Panc1 (cell line): ENCODE measurements at regions not wholly inside any gene's neighbourhood (a gene's known extent, or its start where the extent isn't known, plus 50 kb on each side); places are given as distances from the start of the nearest gene placed in this dataset.

Experiments used
- ATAC-seq: fragments of 200-7000 bp; cut with Tn5 transposase; 2 replicates; pipeline ENCODE4 v1.9.1; 2020; ENCODE audit warnings: mild to moderate bottlenecking, moderate library complexity
- BruUV-seq: library from RNA; stranded (reverse); fragments of 400-500 nt; replicated peaks from 2 replicates; lab custom pipeline; 2021; lab: Mats Ljungman, UMichigan
- CTCF ChIA-PET: fragments of 300-600 bp; sonication (Branson Sonifier 250); formaldehyde crosslinking; loops from one replicate; lab custom pipeline; 2022; ENCODE audit warnings: antibody characterized with exemption; lab: Charles Lee
- POLR2A ChIA-PET: fragments of 300-600 bp; sonication (Branson Sonifier 250); formaldehyde crosslinking; loops from one replicate; lab custom pipeline; 2022; ENCODE audit warnings: antibody characterized with exemption; lab: Charles Lee
- DNase-seq: peaks from one replicate; pipeline ENCODE4 v3.0.0-alpha.2; 2010; ENCODE audit warnings: low read depth, low spot score
- H3K27ac ChIP-seq: 2 replicates; pipeline ENCODE4 v1.5.1; 2011; ENCODE audit warnings: mild to moderate bottlenecking, low read length, inconsistent platforms
- H3K27me3 ChIP-seq: fragments of 200-500 bp; sonication (Bioruptor generic); 2 replicates; pipeline ENCODE4 v1.6.0; 2014; ENCODE audit warnings: low read length, inconsistent platforms; ENCODE audit not compliant: control insufficient read depth, insufficient read depth
- H3K36me3 ChIP-seq: fragments of 200-500 bp; sonication (Bioruptor generic); 2 replicates; pipeline ENCODE4 v1.5.1; 2014; ENCODE audit warnings: inconsistent platforms, mild to moderate bottlenecking, low read length, moderate library complexity; ENCODE audit not compliant: control insufficient read depth, insufficient read depth
- H3K4me1 ChIP-seq: 2 replicates; pipeline ENCODE4 v1.5.1; 2011; ENCODE audit warnings: inconsistent platforms, mild to moderate bottlenecking, low read length, moderate library complexity; ENCODE audit not compliant: control insufficient read depth, insufficient read depth
- H3K4me3 ChIP-seq, 2 experiments: 2 replicates each; pipeline ENCODE4 v1.5.1; 2011 to 2012; ENCODE audit warnings: low read depth in 2 of 2, low read length in 2 of 2, mild to moderate bottlenecking in 2 of 2, inconsistent platforms in 1 of 2, moderate library complexity in 1 of 2
- H3K9me3 ChIP-seq: fragments of 200-500 bp; sonication (Bioruptor generic); 2 replicates; pipeline ENCODE4 v1.5.1; 2014; ENCODE audit warnings: low read depth, mild to moderate bottlenecking, inconsistent platforms, low read length, moderate library complexity; ENCODE audit not compliant: control insufficient read depth, insufficient read depth
- POLR2AphosphoS5 ChIP-seq: IDR thresholded peaks from 2 replicates; pipeline ENCODE4 v1.6.1; 2012; ENCODE audit warnings: mild to moderate bottlenecking, low read depth, low read length, moderate library complexity
- SIN3A ChIP-seq: IDR thresholded peaks from 2 replicates; pipeline ENCODE4 v1.6.1; 2012; ENCODE audit warnings: low read depth, mild to moderate bottlenecking, low read length, moderate library complexity, borderline replicate concordance; ENCODE audit not compliant: insufficient read depth
- TCF7L2 ChIP-seq: IDR thresholded peaks from 2 replicates; pipeline ENCODE4 v1.6.1; 2011; ENCODE audit warnings: mild to moderate bottlenecking, low read depth, low read length, inconsistent platforms
- in situ Hi-C: cut with HindIII; loops from 2 replicates; pipeline ENCODE4 v1.10.0; 2016; ENCODE audit warnings: low sequenced_read_pairs, low pct_unique_long_range_greater_than_20kb
- intact Hi-C: fragments of 100-400 bp; cut with micrococcal nuclease; formaldehyde crosslinking; loops from one replicate; pipeline ENCODE4 v1.10.0; 2022; ENCODE audit not compliant: unreplicated experiment
- TF ChIP-seq, protein P1 (sequence below), 2 experiments: IDR thresholded peaks; 2 replicates each; pipeline ENCODE4 v1.6.1; 2011 to 2012; ENCODE audit warnings: low read depth in 2 of 2, control low read depth in 1 of 2, low read length in 1 of 2, mild to moderate bottlenecking in 1 of 2, moderate library complexity in 1 of 2; ENCODE audit not compliant: insufficient read depth in 1 of 2
- TF ChIP-seq, protein P2 (sequence below): fragments of 450-650 bp; IDR thresholded peaks from 2 replicates; pipeline ENCODE4 v1.5.1; 2017; ENCODE audit warnings: mild to moderate bottlenecking

GRCh38 chr14:71287567-71287966 lies 380.3 kb downstream of the PCNX1 start:
- ChIA-PET POLR2A (no interaction called here), CTCF (no interaction called here)
- Histone ChIP-seq H3K9me3 (no peaks in the 10 kb centered on the region), H3K4me1 (no peaks in the 10 kb centered on the region), H3K4me3 (no peak overlapping the region), H3K27me3 (no peaks in the 10 kb centered on the region), H3K27ac (no peak overlapping the region), H3K36me3 (no peaks in the 10 kb centered on the region)
- BruUV-seq: no TSS peak
- TF ChIP-seq SIN3A (no peak), TCF7L2 (no peak), POLR2AphosphoS5 (no peak)
- TF ChIP-seq, protein P1, sequence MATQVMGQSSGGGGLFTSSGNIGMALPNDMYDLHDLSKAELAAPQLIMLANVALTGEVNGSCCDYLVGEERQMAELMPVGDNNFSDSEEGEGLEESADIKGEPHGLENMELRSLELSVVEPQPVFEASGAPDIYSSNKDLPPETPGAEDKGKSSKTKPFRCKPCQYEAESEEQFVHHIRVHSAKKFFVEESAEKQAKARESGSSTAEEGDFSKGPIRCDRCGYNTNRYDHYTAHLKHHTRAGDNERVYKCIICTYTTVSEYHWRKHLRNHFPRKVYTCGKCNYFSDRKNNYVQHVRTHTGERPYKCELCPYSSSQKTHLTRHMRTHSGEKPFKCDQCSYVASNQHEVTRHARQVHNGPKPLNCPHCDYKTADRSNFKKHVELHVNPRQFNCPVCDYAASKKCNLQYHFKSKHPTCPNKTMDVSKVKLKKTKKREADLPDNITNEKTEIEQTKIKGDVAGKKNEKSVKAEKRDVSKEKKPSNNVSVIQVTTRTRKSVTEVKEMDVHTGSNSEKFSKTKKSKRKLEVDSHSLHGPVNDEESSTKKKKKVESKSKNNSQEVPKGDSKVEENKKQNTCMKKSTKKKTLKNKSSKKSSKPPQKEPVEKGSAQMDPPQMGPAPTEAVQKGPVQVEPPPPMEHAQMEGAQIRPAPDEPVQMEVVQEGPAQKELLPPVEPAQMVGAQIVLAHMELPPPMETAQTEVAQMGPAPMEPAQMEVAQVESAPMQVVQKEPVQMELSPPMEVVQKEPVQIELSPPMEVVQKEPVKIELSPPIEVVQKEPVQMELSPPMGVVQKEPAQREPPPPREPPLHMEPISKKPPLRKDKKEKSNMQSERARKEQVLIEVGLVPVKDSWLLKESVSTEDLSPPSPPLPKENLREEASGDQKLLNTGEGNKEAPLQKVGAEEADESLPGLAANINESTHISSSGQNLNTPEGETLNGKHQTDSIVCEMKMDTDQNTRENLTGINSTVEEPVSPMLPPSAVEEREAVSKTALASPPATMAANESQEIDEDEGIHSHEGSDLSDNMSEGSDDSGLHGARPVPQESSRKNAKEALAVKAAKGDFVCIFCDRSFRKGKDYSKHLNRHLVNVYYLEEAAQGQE (IDR thresholded peaks at IDR 0.05; ENCODE audit: insufficient read depth in 1 of 2, low read depth in 2 of 2, low read length in 1 of 2): no peak
- TF ChIP-seq, protein P2, sequence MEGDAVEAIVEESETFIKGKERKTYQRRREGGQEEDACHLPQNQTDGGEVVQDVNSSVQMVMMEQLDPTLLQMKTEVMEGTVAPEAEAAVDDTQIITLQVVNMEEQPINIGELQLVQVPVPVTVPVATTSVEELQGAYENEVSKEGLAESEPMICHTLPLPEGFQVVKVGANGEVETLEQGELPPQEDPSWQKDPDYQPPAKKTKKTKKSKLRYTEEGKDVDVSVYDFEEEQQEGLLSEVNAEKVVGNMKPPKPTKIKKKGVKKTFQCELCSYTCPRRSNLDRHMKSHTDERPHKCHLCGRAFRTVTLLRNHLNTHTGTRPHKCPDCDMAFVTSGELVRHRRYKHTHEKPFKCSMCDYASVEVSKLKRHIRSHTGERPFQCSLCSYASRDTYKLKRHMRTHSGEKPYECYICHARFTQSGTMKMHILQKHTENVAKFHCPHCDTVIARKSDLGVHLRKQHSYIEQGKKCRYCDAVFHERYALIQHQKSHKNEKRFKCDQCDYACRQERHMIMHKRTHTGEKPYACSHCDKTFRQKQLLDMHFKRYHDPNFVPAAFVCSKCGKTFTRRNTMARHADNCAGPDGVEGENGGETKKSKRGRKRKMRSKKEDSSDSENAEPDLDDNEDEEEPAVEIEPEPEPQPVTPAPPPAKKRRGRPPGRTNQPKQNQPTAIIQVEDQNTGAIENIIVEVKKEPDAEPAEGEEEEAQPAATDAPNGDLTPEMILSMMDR: no peak
- no peak for DNase-seq
- ATAC-seq: no peak
- in situ Hi-C loops (no loop called here), intact Hi-C loops (no loop called here)

DNA sequence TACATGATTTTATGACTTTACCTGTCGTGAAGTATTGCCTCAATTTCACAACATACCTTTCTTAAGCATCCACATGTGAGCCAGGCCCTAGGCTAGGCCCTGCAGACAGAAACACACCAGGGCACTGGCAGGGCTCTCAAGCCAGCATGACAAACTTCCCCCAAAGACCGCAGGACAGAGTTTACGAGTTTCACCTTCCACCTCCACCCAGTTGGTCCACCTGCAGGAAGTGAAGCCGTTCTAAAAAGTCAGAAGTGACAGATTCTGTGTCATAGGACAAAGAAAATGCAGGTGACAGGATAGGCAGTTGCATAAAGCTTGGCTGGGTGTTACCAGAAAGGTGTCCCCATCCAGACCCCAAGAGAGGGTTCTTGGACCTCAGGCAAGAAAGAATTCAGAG lies 382.3 kb downstream of the PCNX1 start:
- CTCF ChIA-PET: no interaction called here
- intact Hi-C loops (no loop called here), in situ Hi-C loops (no loop called here)
- DNase-seq (no peak), ATAC-seq (no peak)
- Histone ChIP-seq H3K4me1 (no peaks in the 10 kb centered on the region), H3K9me3 (no peaks in the 10 kb centered on the region), H3K36me3 (no peaks in the 10 kb centered on the region), H3K27me3 (no peaks in the 10 kb centered on the region), H3K4me3 (no peak overlapping the region), H3K27ac (no peak overlapping the region)
- POLR2A ChIA-PET: no interaction called here
- no TSS peak for BruUV-seq
- TF ChIP-seq POLR2AphosphoS5: no peak
- no peak for TF ChIP-seq TCF7L2
- TF ChIP-seq, protein P2: no peak

DNA sequence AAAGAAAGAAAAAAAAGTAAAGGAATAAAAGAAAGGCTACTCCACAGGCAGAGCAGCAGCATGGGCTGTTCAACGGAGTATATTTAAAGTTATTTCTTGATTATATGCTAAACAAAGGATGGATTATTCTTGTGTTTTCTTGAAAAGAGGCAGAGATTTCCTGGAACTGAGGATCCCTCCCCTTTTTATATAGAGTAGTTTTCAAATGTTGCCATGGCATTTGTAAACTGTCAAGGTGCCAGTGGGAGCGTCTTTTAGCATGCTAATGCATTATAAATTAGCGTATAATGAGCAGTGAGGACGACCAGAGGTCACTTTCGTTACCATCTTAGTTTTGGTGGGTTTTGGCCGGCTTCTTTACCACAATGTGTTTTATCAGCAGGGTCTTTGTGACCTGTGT lies 383.0 kb downstream of the PCNX1 start:
- no peak overlapping the region for H3K4me3 ChIP-seq
- no peak for TF ChIP-seq TCF7L2
- TF ChIP-seq POLR2AphosphoS5: no peak
- TF ChIP-seq, protein P2: no peak
- TF ChIP-seq SIN3A: no peak
- TF ChIP-seq, protein P1 (IDR thresholded peaks at IDR 0.05; ENCODE audit: insufficient read depth in 1 of 2, low read depth in 2 of 2, low read length in 1 of 2): no peak
- in situ Hi-C loops: no loop called here
- intact Hi-C loops: no loop called here
- H3K4me1 ChIP-seq: no peaks in the 10 kb centered on the region
- CTCF ChIA-PET: no interaction called here
- H3K9me3 ChIP-seq: no peaks in the 10 kb centered on the region
- H3K27me3 ChIP-seq: no peaks in the 10 kb centered on the region
- POLR2A ChIA-PET: no interaction called here
- no peak overlapping the region for H3K27ac ChIP-seq
- no peak for ATAC-seq
- no peaks in the 10 kb centered on the region for H3K36me3 ChIP-seq
- DNase-seq: no peak
- BruUV-seq: no TSS peak
